Trophoblast cell (in vitro differentiated cells and primary cell): ENCODE measurements at regions not wholly inside any gene's neighbourhood (a gene's known extent, or its start where the extent isn't known, plus 50 kb on each side); places are given as distances from the start of the nearest gene placed in this dataset.

Experiments
- DNase-seq, 2 donors: peaks; one replicate each; pipeline ENCODE4 v3.0.0-alpha.2; 2016
- H2AFZ ChIP-seq: 2 replicates; pipeline ENCODE4 v1.6.1; 2013; ENCODE audit warnings: low read length, moderate library complexity, mild to moderate bottlenecking; ENCODE audit not compliant: insufficient read depth, poor library complexity
- H2AK5ac ChIP-seq: 2 replicates; pipeline ENCODE4 v1.6.1; 2013; ENCODE audit warnings: mild to moderate bottlenecking, low read length
- H2BK120ac ChIP-seq: 2 replicates; pipeline ENCODE4 v1.6.1; 2013; ENCODE audit warnings: low read length, mild to moderate bottlenecking, moderate library complexity; ENCODE audit not compliant: insufficient read depth, poor library complexity
- H2BK12ac ChIP-seq: 2 replicates; pipeline ENCODE4 v1.6.1; 2013; ENCODE audit warnings: mild to moderate bottlenecking, low read length, moderate library complexity
- H2BK5ac ChIP-seq: 2 replicates; pipeline ENCODE4 v1.6.1; 2013; ENCODE audit warnings: low read length, low read depth, moderate library complexity, mild to moderate bottlenecking; ENCODE audit not compliant: poor library complexity
- H3K14ac ChIP-seq: 2 replicates; pipeline ENCODE4 v1.6.1; 2013; ENCODE audit warnings: mild to moderate bottlenecking, low read length
- H3K18ac ChIP-seq: 2 replicates; pipeline ENCODE4 v1.6.1; 2013; ENCODE audit warnings: mild to moderate bottlenecking, low read length
- H3K23ac ChIP-seq: 2 replicates; pipeline ENCODE4 v1.6.1; 2013; ENCODE audit warnings: low read length
- H3K27ac ChIP-seq: 2 replicates; pipeline ENCODE4 v1.5.1; 2013; ENCODE audit warnings: low read depth, mild to moderate bottlenecking, inconsistent platforms, low read length, moderate library complexity
- H3K27me3 ChIP-seq: 2 replicates; pipeline ENCODE4 v1.6.1; 2013; ENCODE audit warnings: inconsistent platforms, mild to moderate bottlenecking, low read length, moderate library complexity; ENCODE audit not compliant: insufficient read depth
- H3K36me3 ChIP-seq, 2 experiments: 1 replicate in 1 of 2; 2 replicates in 1 of 2; pipeline ENCODE4 v1.6.1; 2013; ENCODE audit warnings: low read length in 2 of 2, mild to moderate bottlenecking in 2 of 2, moderate library complexity in 1 of 2; ENCODE audit not compliant: insufficient read depth in 2 of 2, control insufficient read depth in 1 of 2
- H3K4ac ChIP-seq: 2 replicates; pipeline ENCODE4 v1.6.1; 2013; ENCODE audit warnings: low read depth, mild to moderate bottlenecking, low read length, moderate library complexity
- H3K4me1 ChIP-seq, 2 experiments: 1 replicate in 1 of 2; 2 replicates in 1 of 2; pipeline ENCODE4 v1.6.1; 2013; ENCODE audit warnings: low read length in 2 of 2, mild to moderate bottlenecking in 2 of 2, moderate library complexity in 1 of 2; ENCODE audit not compliant: insufficient read depth in 2 of 2, control insufficient read depth in 1 of 2
- H3K4me2 ChIP-seq: 2 replicates; pipeline ENCODE4 v1.6.1; 2013; ENCODE audit warnings: inconsistent platforms, mild to moderate bottlenecking, low read length, moderate library complexity
- H3K4me3 ChIP-seq: 2 replicates; pipeline ENCODE4 v1.5.1; 2013; ENCODE audit warnings: mild to moderate bottlenecking, low read depth, low read length, inconsistent platforms
- H3K79me1 ChIP-seq: one replicate; pipeline ENCODE4 v1.6.1; 2013; ENCODE audit warnings: low read length
- H3K79me2 ChIP-seq: 2 replicates; pipeline ENCODE4 v1.6.1; 2013; ENCODE audit warnings: low read length, mild to moderate bottlenecking; ENCODE audit not compliant: control insufficient read depth, insufficient read depth, poor library complexity
- H3K9ac ChIP-seq: 2 replicates; pipeline ENCODE4 v1.6.1; 2013; ENCODE audit warnings: mild to moderate bottlenecking, low read length
- H3K9me3 ChIP-seq: 2 replicates; pipeline ENCODE4 v1.6.1; 2013; ENCODE audit warnings: low read depth, mild to moderate bottlenecking, control low read depth, inconsistent platforms, low read length; ENCODE audit not compliant: insufficient read depth
- H4K12ac ChIP-seq: 2 replicates; pipeline ENCODE4 v1.6.1; 2013; ENCODE audit warnings: low read depth, mild to moderate bottlenecking, low read length, moderate library complexity
- H4K8ac ChIP-seq: 2 replicates; pipeline ENCODE4 v1.6.1; 2013; ENCODE audit warnings: low read depth, mild to moderate bottlenecking, low read length, moderate library complexity
- H4K91ac ChIP-seq: one replicate; pipeline ENCODE4 v1.6.1; 2013; ENCODE audit warnings: low read depth, mild to moderate bottlenecking, low read length, moderate library complexity
- WGBS: extraction: QIAGEN DNeasy Blood & Tissue Kit; methylation state at CpG from one replicate; pipeline ENCODE4 v1.1.7; 2013; ENCODE audit warnings: missing lambda C conversion rate; ENCODE audit not compliant: insufficient read length, insufficient coverage; ENCODE audit errors: extremely low coverage; 5-methylcytosine and 5-hydroxymethylcytosine counted together

DNA sequence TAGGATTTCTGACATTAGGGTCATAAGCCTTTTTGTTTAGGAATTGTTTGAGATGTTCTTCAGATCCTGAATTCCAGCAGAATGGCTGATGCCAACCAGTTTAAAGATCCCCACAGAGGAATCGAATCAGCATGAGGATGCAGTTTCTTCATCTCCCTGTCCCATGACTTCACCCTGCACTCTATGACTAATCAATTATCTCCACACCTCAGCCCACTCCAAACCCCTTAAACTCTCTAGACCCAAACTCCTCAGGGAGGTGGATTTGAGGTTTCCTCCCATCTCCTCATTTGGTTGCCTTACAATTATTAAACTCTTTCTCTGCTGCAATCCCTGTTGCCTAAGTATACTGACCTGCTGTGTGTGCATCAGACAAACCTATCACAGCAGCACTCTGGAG, 86.5 kb upstream of the CRY1 start:
- no peak overlapping the region for H3K18ac ChIP-seq
- H3K4me3 ChIP-seq = no peak overlapping the region
- no peak overlapping the region for H2BK5ac ChIP-seq
- no peak overlapping the region for H3K9ac ChIP-seq
- H4K91ac ChIP-seq = no peak overlapping the region
- H3K27me3 ChIP-seq = no peaks in the 10 kb centered on the region
- no peak overlapping the region for H2AFZ ChIP-seq
- H3K4me1 ChIP-seq = no peaks in the 10 kb centered on the region
- no peak overlapping the region for H4K8ac ChIP-seq
- H3K9me3 ChIP-seq = no peaks in the 10 kb centered on the region
- no peaks in the 10 kb centered on the region for H3K79me2 ChIP-seq
- no peak overlapping the region for H2BK120ac ChIP-seq
- no peak overlapping the region for H3K14ac ChIP-seq
- H2BK12ac ChIP-seq = no peak overlapping the region
- no CpG with 5 or more reads among the region's 1 CpG for WGBS
- H3K4me2 ChIP-seq = no peak overlapping the region
- H4K12ac ChIP-seq = no peak overlapping the region
- H3K36me3 ChIP-seq = no peaks in the 10 kb centered on the region
- H3K4ac ChIP-seq = no peak overlapping the region
- no peak overlapping the region for H3K23ac ChIP-seq
- H2AK5ac ChIP-seq = no peak overlapping the region
- H3K27ac ChIP-seq = no peak overlapping the region
- no peaks in the 10 kb centered on the region for H3K79me1 ChIP-seq
- no peak for DNase-seq

DNA sequence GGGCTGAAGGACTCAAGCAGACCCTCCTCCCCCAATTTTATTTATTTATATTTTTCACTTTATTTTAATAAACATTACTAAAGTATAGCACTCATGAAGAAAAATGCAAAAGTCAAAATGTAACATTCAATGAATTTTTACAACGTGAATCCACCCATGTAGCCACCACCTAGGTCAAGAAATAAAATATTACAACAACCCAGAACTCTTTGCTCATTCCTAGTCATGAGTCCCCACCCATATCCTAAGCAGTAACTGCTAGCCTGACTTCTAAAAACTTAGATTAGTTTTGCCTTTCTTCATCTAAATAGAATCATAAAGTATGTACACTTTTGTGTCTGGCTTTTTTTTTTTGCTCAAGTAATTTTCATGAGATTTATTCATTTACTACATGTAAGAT, 86.9 kb upstream of the CRY1 start:
- no peak overlapping the region for H3K23ac ChIP-seq
- H4K91ac ChIP-seq = no peak overlapping the region
- no peak overlapping the region for H3K14ac ChIP-seq
- no peak overlapping the region for H3K4me3 ChIP-seq
- no peaks in the 10 kb centered on the region for H3K4me1 ChIP-seq
- H2BK5ac ChIP-seq = no peak overlapping the region
- no peaks in the 10 kb centered on the region for H3K79me2 ChIP-seq
- H3K4me2 ChIP-seq = no peak overlapping the region
- H3K79me1 ChIP-seq = no peaks in the 10 kb centered on the region
- no peak overlapping the region for H3K9ac ChIP-seq
- H2AK5ac ChIP-seq = no peak overlapping the region
- H3K27me3 ChIP-seq = no peaks in the 10 kb centered on the region
- no peak overlapping the region for H3K18ac ChIP-seq
- DNase-seq = no peak
- no peak overlapping the region for H4K8ac ChIP-seq
- H3K27ac ChIP-seq = no peak overlapping the region
- no CpG with 5 or more reads among the region's 1 CpG for WGBS
- no peak overlapping the region for H2AFZ ChIP-seq
- no peaks in the 10 kb centered on the region for H3K36me3 ChIP-seq
- no peak overlapping the region for H2BK12ac ChIP-seq
- H3K4ac ChIP-seq = no peak overlapping the region
- no peaks in the 10 kb centered on the region for H3K9me3 ChIP-seq
- no peak overlapping the region for H4K12ac ChIP-seq
- H2BK120ac ChIP-seq = no peak overlapping the region

DNA sequence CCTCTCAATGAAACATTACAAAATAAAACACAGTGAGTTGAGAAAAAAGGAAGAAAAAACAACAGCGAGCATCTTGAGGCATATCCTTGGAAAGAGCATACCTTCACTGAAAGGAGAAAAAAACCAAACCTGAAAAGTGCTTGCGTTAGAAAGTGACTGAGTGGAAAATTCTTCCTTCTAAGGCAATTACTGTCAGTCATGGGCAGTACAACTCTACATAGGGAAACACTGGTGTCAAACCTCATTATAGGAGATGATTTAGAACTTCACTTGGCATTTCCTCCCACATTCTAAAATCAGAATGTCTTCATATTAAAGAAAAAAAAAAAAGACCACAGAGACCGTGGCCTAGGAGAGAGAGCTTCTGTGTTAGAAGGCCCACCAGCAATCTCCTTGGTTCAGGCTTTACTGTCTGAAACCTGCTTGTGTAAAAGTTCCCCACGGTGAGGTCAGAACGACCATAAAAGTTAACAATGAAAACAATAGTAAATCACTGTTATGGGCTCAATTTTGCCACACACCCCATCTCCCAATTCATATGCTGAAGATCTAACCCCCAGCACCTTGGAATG, 91.1 kb upstream of the CRY1 start:
- Histone ChIP-seq H2AFZ (no peak overlapping the region), H4K91ac (no peak overlapping the region), H3K36me3 (no peaks in the 10 kb centered on the region), H2BK5ac (no peak overlapping the region), H4K12ac (no peak overlapping the region), H4K8ac (no peak overlapping the region), H3K79me1 (no peaks in the 10 kb centered on the region), H3K4me2 (no peak overlapping the region), H3K14ac (no peak overlapping the region), H3K79me2 (no peaks in the 10 kb centered on the region), H3K9me3 (no peaks in the 10 kb centered on the region), H2BK12ac (no peak overlapping the region), H3K27ac (no peak overlapping the region), H3K4me1 (no peaks in the 10 kb centered on the region), H2AK5ac (no peak overlapping the region), H3K27me3 (no peaks in the 10 kb centered on the region), H2BK120ac (no peak overlapping the region), H3K4ac (no peak overlapping the region), H3K23ac (no peak overlapping the region), H3K18ac (no peak overlapping the region), H3K9ac (no peak overlapping the region), H3K4me3 (no peak overlapping the region)
- no peak for DNase-seq
- WGBS = no CpG with 5 or more reads among the region's 5 CpGs

DNA sequence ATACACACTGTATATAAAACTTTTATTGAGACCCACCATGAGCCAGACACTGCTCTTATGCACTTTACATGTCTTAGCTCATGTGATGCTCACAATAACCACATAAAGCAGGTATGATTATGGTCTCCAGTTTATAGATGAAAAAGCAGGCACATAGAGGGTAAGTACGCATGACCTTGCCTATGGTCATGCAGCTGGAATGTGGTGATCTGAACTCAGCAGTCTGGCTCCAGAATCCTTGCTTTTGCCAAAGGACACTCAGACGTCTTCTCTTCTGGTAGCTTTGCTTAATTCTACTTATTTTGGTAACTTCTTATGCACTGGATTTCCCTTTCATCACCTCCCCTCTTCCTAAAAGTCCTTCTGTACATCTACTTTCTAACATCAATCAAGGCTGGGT, 103.3 kb upstream of the CRY1 start:
- Histone ChIP-seq H3K27me3 (no peaks in the 10 kb centered on the region), H3K18ac (no peak overlapping the region), H3K79me1 (no peaks in the 10 kb centered on the region), H2BK120ac (no peak overlapping the region), H3K4me1 (no peaks in the 10 kb centered on the region), H2BK12ac (no peak overlapping the region), H3K36me3 (no peaks in the 10 kb centered on the region), H3K79me2 (no peaks in the 10 kb centered on the region), H3K9ac (no peak overlapping the region), H3K9me3 (no peaks in the 10 kb centered on the region), H4K91ac (no peak overlapping the region), H3K4me2 (no peak overlapping the region), H2AFZ (no peak overlapping the region), H3K4me3 (no peak overlapping the region), H3K27ac (no peak overlapping the region), H2BK5ac (no peak overlapping the region), H4K12ac (no peak overlapping the region), H2AK5ac (no peak overlapping the region), H4K8ac (no peak overlapping the region), H3K23ac (no peak overlapping the region), H3K4ac (no peak overlapping the region), H3K14ac (no peak overlapping the region)
- DNase-seq = no peak
- no CpG with 5 or more reads among the region's 2 CpGs for WGBS
